Superior temporal gyrus (tissue), 1 donor: ENCODE measurements at regions not wholly inside any gene's neighbourhood (a gene's known extent, or its start where the extent isn't known, plus 50 kb on each side); places are given as distances from the start of the nearest gene placed in this dataset.

Experiments
- DNase-seq: peaks from one replicate; pipeline ENCODE4 v3.0.0-alpha.2; 2016; ENCODE audit errors: extremely low spot score

DNA sequence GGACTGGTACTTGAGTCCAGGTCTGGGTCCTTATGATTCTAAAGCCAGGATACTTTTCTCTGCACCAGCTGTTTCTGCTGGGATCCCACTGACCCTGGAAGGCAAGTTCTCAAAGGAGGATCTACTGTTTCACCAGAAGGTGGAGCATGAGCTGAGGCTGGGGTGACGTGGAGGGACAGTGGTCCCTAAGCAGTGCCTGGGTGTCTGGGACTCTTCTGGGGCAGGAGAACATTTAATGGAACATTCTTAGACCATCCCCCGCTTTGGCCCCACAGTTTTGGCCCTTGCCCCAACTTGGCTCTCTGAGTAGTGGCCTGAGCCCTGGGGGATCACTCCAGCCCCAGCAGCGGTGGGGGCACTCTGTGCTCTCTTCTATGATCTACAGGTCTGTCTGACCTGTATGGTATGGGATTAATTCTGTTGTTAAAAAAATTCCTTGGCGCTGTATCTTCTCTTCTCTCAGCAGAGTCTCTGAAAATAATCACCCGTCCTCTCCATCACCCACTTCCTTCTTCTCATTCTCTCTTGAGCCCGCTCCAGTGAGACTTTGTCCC is 60.3 kb upstream of the CSF3R start:
- DNase-seq = no peak

DNA sequence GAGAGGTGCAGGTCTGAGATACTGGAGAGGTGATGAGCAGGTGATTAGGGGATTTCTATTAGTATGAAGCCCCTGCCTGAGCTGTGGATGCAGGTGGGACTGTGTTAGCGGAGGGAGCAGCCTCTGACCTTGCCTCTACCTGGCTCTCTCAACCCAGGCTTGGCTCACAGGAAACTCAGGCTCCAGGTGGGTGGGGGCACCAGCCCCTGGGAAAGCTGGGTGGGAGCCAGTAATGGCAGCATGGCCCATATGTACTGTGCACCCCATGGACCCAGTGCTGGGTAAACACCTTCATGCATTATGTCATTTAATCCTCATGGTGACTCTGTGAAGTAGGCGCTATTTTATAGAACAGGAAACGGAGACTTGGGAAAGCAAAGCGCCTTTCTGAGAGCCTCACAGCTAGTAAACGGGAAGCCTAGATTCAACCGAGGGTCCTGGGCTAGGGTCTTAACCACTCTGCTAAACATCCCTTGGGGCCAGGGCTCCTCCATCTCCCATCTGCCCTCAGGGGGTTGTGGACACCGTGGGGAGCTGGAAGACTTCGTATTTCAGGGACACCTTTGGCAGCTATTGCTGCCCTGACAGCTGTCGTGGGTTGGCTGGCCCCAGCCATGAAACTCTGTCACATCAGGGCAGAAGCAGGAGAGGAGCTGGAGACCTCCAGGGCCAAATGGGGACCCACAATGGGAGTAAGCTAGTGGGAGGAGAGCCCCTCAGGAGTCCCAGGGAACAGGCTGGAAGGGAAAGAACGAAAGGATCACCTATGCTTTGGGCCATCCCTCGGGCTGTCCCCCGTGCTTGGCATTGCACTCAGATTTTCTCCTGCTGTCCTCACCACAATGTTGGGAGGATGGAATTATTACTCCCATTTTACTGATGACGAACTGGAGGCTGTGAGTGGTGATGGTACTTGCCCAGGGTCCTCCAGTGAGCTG is 59.6 kb upstream of the CSF3R start:
- no peak for DNase-seq

DNA sequence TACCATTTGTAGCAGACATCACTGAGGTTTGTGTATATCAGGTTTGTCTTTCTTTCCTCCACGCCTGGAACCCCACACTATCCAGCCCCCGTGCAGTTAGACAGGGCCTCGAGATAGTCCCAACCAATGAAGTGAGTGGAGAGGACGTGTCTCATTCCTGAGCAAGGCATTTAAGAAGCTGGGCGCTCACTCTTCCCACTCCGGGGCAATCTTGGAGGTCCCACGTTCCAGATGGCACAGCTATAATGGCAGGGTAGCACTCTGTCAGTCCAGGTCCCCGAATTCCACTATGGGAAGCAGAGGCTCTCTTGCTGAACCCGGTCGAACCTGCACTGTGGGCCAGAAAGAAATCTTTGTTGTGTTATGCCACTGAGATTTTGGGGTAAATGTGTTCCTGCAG is 57.3 kb upstream of the CSF3R start:
- no peak for DNase-seq

DNA sequence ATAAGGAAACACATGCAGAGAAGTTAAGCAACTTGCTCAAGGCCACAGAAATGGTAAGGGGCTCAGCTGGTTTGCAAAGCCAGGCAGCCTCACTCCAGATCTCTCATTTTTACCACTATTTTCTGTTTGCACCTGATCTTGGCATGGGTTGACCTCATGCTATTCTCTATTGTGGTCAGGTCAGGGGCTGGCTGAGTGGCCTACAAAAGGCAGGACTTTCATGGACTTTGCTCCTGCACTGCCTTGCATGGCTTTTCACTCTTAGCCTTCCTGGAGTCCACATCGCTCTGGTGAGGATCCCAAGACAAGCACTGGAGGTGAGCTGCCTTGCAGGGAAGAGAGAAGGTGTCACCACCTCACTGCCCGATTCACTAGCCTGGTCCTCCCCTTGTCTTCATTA is 56.8 kb upstream of the CSF3R start:
- DNase-seq = no peak

DNA sequence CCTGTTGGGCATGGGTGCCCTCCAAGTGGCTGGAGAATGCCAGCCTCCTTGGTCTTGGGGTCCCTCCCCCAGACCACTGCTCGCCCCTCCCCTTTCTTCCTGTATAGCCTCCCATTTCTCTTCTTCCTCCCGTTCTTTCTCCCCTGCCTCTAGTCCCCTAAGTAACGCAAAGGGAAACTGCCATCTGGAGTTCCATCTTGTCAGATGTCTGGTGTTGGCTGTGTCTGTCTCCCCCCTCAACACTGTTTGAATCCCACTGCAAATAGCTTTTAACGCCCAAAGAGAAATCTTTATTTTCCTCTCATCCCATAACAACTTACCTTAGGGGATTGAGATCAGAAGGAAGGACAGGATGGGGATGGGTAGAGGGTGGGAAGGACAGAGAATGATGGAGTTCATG is 55.3 kb upstream of the CSF3R start:
- DNase-seq = no peak

DNA sequence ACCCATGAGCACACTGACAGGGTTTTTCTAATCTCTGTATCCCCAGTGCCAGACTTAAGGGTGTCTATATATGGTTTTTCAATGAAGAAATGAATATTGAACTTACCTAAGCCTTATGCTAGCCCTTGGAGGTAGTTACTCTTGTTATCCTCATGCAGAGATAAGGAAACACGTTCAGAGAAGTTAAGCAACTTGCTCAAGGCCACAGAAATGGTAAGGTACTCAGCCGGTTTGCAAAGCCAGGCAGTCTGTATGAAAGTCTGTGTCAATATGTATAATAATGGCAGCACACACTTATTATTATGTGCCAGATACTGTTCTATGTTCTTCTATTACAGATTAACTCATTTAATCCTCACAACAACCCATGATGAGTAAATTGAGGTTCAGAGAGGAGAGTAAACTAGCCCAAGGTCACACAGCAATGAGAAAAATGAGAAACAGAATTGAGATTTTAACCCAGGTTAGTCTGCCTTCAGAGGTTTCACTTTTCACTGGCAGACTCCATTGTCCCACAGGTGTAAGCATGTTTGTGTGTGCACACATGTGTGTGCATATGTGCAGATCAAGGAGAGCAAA is 54.6 kb upstream of the CSF3R start:
- no peak for DNase-seq

DNA sequence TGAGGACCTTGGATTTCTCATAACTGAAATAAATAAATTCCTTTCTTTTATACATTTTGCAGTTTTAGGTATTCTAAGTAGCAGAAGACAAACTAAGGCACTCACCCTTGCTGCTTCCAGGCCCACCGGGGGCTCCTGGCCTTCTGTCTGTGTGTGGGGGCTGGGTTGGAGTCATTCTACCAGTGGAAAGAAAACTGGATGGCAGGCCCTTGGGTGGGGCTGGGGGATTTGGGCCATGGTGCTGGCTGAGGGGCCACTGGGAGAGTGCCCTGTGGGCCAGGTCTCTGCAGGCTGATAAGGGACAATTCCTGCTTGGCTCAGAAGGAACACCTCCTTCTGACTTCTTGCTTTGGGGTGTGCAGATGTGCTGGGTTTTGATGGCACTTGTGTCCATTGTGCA is 54.0 kb upstream of the CSF3R start:
- DNase-seq = no peak

DNA sequence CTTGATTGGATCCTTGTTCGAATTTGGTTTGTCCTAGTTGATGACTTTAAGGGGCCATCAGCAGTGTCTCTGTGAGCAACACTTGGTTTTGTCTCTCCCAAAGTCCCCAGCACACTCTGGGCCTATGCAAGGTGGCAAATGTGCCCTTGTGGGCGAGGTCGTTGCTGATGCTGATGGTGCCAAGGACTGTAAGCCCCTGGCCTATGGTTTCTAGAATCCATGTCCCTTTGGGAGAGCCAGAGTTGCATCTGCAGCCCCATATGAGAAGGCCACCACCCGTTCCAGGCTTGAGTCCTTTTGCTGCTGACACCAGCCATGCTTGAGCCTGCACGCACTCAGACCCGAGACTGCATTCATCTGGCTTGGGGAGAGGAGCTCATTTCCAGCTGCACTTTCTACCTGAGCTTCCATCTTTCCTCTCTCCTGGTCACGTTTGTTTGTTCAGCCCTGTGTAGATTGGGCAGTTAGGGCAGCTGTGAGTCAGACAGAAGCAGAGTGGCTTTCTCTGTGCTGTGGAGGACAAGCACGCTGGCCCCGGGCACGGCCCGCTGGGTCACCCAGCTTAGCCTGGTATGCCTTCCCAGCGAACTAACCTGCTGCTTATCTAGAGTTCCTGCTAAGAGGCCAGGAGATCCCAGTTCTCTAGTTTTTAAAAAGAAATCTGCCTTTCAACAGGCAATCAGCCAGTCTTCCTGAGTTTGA is 52.1 kb upstream of the CSF3R start:
- DNase-seq = no peak

DNA sequence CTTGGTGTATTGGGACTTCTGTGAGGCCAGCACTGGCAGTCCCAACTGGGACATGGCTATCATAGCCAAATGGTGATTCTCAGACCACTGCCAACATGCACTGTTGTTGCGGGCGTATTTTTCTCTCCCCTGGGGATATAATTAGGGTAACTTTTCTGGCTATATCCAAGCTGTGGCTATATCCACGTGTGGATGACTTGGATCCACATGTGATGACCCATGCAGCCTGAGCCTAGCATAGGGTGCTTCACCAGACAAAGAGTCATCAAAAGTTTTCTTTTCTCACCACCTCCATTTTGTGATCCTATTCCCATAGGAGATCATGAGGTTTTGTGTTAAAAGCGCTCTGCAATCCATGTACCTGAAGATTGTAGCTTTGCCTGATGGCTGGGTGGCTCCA is 51.2 kb upstream of the CSF3R start:
- DNase-seq = no peak

DNA sequence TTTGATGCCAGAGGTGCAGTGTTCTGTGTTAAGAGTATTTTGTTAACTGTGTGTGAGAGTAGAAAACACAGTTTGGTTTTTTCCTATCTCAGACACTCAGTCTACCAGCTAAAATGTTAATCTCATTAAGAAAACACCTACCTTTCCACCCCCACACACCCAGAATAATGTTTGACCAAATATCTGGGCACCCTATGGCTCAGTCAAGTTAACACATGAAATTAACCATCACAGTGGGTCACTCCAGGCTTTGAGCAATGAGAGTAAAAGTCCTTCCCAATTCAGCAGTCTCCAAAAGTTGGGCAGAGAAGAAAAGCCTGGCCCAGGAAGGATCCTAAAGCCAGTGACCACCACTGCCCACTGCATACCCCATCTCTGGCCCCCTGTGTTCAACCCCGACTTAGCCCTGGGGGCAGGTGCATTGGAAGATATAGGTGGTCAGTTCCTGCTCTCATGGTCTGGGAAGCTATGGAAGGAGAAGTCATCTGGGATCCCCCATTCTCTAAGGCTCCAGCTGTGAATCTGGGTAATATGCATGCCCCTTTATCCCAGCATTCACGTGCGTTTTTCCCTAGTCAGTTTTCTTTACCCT is 50.2 kb upstream of the CSF3R start:
- no peak for DNase-seq
